ENCODE measurements at regions not wholly inside any gene's neighbourhood (a gene's known extent, or its start where the extent isn't known, plus 50 kb on each side); places are given as distances from the start of the nearest gene placed in this dataset.

GRCh38 chr7:95718577-95719410 lies 53.6 kb upstream of the DYNC1I1 start:
- Mint-ChIP-seq H3K4me3 (no peak overlapping the region), H3K36me3 (ENCODE audit: low read depth) (no peaks in the 10 kb centered on the region), H3K4me1 (ENCODE audit: low read depth) (no peaks in the 10 kb centered on the region), H3K27me3 (peaks cover 5% of the 10 kb centered on the region), H3K27ac (no peak overlapping the region), H3K9me3 (no peaks in the 10 kb centered on the region)
- Histone ChIP-seq H3K27me3 (ENCODE audit: control insufficient read depth in 1 of 2, insufficient read depth in 2 of 2, low read length in 2 of 2) (no peaks in the 10 kb centered on the region), H3K4me3 (ENCODE audit: low read length) (no peak overlapping the region), H3K4me1 (ENCODE audit: insufficient read depth, low read length) (no peaks in the 10 kb centered on the region), H3K9me3 (ENCODE audit: control insufficient read depth in 1 of 2, insufficient read depth in 1 of 2, low read length in 2 of 2) (no peaks in the 10 kb centered on the region), H3K27ac (ENCODE audit: low read depth in 1 of 2, low read length in 2 of 2) (no peak overlapping the region), H3K36me3 (ENCODE audit: insufficient read depth, low read length) (no peaks in the 10 kb centered on the region)
- ATAC-seq (ENCODE audit: poor library complexity) (no peak), DNase-seq (no peak)
- TF ChIP-seq, protein P1, sequence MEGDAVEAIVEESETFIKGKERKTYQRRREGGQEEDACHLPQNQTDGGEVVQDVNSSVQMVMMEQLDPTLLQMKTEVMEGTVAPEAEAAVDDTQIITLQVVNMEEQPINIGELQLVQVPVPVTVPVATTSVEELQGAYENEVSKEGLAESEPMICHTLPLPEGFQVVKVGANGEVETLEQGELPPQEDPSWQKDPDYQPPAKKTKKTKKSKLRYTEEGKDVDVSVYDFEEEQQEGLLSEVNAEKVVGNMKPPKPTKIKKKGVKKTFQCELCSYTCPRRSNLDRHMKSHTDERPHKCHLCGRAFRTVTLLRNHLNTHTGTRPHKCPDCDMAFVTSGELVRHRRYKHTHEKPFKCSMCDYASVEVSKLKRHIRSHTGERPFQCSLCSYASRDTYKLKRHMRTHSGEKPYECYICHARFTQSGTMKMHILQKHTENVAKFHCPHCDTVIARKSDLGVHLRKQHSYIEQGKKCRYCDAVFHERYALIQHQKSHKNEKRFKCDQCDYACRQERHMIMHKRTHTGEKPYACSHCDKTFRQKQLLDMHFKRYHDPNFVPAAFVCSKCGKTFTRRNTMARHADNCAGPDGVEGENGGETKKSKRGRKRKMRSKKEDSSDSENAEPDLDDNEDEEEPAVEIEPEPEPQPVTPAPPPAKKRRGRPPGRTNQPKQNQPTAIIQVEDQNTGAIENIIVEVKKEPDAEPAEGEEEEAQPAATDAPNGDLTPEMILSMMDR (IDR thresholded peaks at IDR 0.05), result no peak
- intact Hi-C loops (cut with DNase I, micrococcal nuclease), result no loop called here
- ChIA-PET CTCF (no interaction called here), POLR2A (no interaction called here)

DNA sequence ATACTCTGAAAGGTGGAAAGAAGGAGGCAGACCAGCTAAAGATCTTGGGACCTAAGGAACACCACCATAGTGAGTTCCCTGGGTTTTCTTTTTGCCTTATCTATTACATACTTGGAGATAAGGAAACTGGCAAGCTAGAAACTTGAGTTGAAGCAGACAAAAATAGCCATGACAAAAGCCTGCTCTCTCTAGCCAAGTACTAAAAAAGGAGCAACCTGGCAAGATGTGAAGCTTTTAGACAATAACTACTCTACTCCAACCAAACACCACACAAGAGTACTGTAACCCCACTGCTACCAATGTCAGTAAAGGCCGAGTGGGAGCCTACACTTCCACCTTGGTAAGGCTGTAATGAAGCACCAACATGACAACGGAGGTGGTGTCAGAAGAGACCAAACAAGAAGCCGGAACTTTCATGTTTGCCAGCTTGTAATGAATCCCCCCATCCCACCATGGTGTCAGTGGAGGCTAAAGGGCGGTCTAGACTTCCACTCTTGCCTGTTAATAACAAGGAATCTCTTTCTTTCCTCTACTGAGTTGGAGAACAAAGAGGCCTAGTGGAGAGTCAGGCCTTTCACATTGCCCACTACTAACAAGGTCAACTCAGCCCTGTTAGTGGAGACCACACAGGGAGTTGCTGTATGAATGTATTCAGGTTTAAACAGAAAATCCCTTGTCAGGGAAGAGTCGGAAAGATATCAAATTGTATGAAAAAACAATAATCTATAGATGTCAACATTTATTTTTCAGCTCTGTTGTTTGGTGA lies 55.8 kb upstream of the DYNC1I1 start:
- no peak for DNase-seq

DNA sequence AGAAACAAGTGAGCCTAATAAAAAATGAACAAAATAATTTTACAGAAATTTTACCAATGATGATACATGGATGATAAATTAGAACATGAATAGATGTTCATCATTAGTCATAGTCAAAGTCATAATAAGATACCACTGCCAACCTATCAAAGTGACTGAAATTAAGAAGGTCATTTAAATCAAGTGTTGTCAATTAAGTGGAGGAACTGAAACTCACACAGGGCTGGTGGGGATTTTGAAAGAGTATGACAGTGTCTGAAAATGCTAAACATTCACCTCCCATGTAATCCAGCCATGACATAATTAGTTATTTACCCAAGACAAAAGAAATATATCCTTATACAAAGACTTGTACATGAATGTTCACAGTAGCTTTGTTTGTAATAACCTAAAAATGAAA lies 57.1 kb upstream of the DYNC1I1 start:
- no peak overlapping the region for H3K27ac Mint-ChIP-seq
- H3K9me3 ChIP-seq (ENCODE audit: control insufficient read depth in 1 of 2, insufficient read depth in 1 of 2, low read length in 2 of 2), result no peaks in the 10 kb centered on the region
- no peaks in the 10 kb centered on the region for H3K4me1 Mint-ChIP-seq (ENCODE audit: low read depth)
- intact Hi-C loops (cut with DNase I, micrococcal nuclease), result no loop called here
- POLR2A ChIA-PET, result no interaction called here
- no peaks in the 10 kb centered on the region for H3K27me3 Mint-ChIP-seq
- no peak for ATAC-seq (ENCODE audit: poor library complexity)
- H3K36me3 ChIP-seq (ENCODE audit: insufficient read depth, low read length), result no peaks in the 10 kb centered on the region
- H3K4me3 Mint-ChIP-seq, result no peak overlapping the region
- H3K27me3 ChIP-seq (ENCODE audit: control insufficient read depth in 1 of 2, insufficient read depth in 2 of 2, low read length in 2 of 2), result no peaks in the 10 kb centered on the region
- peaks cover 2% of the 10 kb centered on the region for H3K9me3 Mint-ChIP-seq
- no peak overlapping the region for H3K4me3 ChIP-seq (ENCODE audit: low read length)
- H3K27ac ChIP-seq (ENCODE audit: low read depth in 1 of 2, low read length in 2 of 2), result no peak overlapping the region
- H3K36me3 Mint-ChIP-seq (ENCODE audit: low read depth), result no peaks in the 10 kb centered on the region
- H3K4me1 ChIP-seq (ENCODE audit: insufficient read depth, low read length), result no peaks in the 10 kb centered on the region
- TF ChIP-seq, protein P1 (IDR thresholded peaks at IDR 0.05), result no peak
- CTCF ChIA-PET, result no interaction called here
- DNase-seq, result peak in 1 of 14 experiments; percentile 1

More for the DNA sequence above, 55.8 kb upstream of the DYNC1I1 start:
- no peaks in the 10 kb centered on the region for H3K9me3 Mint-ChIP-seq
- intact Hi-C loops (cut with DNase I, micrococcal nuclease), result no loop called here
- no peaks in the 10 kb centered on the region for H3K4me1 Mint-ChIP-seq (ENCODE audit: low read depth)
- H3K36me3 ChIP-seq (ENCODE audit: insufficient read depth, low read length), result no peaks in the 10 kb centered on the region
- ChIA-PET CTCF (no interaction called here), POLR2A (no interaction called here)
- no peaks in the 10 kb centered on the region for H3K27me3 Mint-ChIP-seq
- H3K4me3 ChIP-seq (ENCODE audit: low read length), result no peak overlapping the region
- no peaks in the 10 kb centered on the region for H3K9me3 ChIP-seq (ENCODE audit: control insufficient read depth in 1 of 2, insufficient read depth in 1 of 2, low read length in 2 of 2)
- no peaks in the 10 kb centered on the region for H3K36me3 Mint-ChIP-seq (ENCODE audit: low read depth)
- no peak overlapping the region for H3K4me3 Mint-ChIP-seq
- H3K27ac Mint-ChIP-seq, result no peak overlapping the region
- ATAC-seq (ENCODE audit: poor library complexity), result no peak
- TF ChIP-seq, protein P1 (IDR thresholded peaks at IDR 0.05), result no peak
- no peaks in the 10 kb centered on the region for H3K27me3 ChIP-seq (ENCODE audit: control insufficient read depth in 1 of 2, insufficient read depth in 2 of 2, low read length in 2 of 2)
- H3K27ac ChIP-seq (ENCODE audit: low read depth in 1 of 2, low read length in 2 of 2), result no peak overlapping the region
- H3K4me1 ChIP-seq (ENCODE audit: insufficient read depth, low read length), result no peaks in the 10 kb centered on the region

Measured in CD4-positive, alpha-beta T cell (primary cell).